Ascending aorta (tissue), 2 donors: ENCODE measurements at regions not wholly inside any gene's neighbourhood (a gene's known extent, or its start where the extent isn't known, plus 50 kb on each side); places are given as distances from the start of the nearest gene placed in this dataset.

Experiments
- DNase-seq, 2 donors: peaks; one replicate each; pipeline ENCODE4 v3.0.0-alpha.2; 2019; ENCODE audit warnings: low spot score in 2 of 2
- H3K27ac ChIP-seq, 2 donors: fragments of 200-600 bp; sonication (generic); one replicate each; pipeline ENCODE4 v1.5.1; 2016 to 2017; ENCODE audit warnings: mild to moderate bottlenecking in 1 of 2
- H3K27me3 ChIP-seq: fragments of 200-600 bp; sonication (generic); one replicate; pipeline ENCODE4 v1.5.1; 2017
- H3K36me3 ChIP-seq, 2 donors: fragments of 200-600 bp; sonication (generic); one replicate each; pipeline ENCODE4 v1.5.1; 2016
- H3K4me1 ChIP-seq, 2 donors: fragments of 200-600 bp; sonication (generic); one replicate each; pipeline ENCODE4 v1.5.1; 2016 to 2017; ENCODE audit warnings: mild to moderate bottlenecking in 1 of 2
- H3K4me3 ChIP-seq, 2 donors: fragments of 200-600 bp; sonication (generic); one replicate each; pipeline ENCODE4 v1.5.1; 2016 to 2017; ENCODE audit warnings: mild to moderate bottlenecking in 1 of 2
- H3K9me3 ChIP-seq, 2 donors: fragments of 200-600 bp; sonication (generic); one replicate each; pipeline ENCODE4 v1.5.1; 2016
- intact Hi-C: fragments of 100-400 bp; cut with DNase I; formaldehyde crosslinking; loops from one replicate; pipeline ENCODE4 v1.15.1; 2023
- TF ChIP-seq, protein P1 (sequence below), 3 experiments: fragments of 200-600 bp in 2 of 3; fragments of 450-650 bp in 1 of 3; sonication (generic) in 2 of 3; IDR thresholded peaks; one replicate each; pipeline ENCODE4 v1.5.1; 2016 to 2019; ENCODE audit warnings: antibody characterized with exemption in 3 of 3, mild to moderate bottlenecking in 1 of 3, moderate library complexity in 1 of 3

DNA sequence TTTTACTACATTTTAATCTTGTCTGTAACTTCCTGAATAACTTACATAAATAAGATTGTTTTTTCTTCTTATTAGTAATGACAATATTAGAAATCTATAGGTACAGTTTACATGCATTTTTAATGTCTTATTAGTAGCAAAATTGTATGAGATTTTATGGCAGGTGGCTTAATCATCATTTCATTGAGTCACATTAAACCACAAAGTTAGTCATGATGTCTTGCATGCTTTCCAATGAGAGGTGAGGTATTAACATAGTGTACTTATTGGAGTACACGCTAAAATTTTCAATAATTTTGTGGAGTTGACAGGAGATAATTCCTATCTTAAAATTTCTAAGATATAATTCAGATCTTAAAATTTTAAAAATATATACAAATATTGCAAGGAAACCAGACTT lies 989.6 kb upstream of the ARRDC3 start:
- Histone ChIP-seq H3K9me3 (no peaks in the 10 kb centered on the region), H3K27me3 (no peaks in the 10 kb centered on the region), H3K36me3 (no peaks in the 10 kb centered on the region), H3K27ac (no peak overlapping the region), H3K4me3 (no peak overlapping the region), H3K4me1 (no peaks in the 10 kb centered on the region)
- intact Hi-C loops = no loop called here
- DNase-seq = no peak
- TF ChIP-seq, protein P1, sequence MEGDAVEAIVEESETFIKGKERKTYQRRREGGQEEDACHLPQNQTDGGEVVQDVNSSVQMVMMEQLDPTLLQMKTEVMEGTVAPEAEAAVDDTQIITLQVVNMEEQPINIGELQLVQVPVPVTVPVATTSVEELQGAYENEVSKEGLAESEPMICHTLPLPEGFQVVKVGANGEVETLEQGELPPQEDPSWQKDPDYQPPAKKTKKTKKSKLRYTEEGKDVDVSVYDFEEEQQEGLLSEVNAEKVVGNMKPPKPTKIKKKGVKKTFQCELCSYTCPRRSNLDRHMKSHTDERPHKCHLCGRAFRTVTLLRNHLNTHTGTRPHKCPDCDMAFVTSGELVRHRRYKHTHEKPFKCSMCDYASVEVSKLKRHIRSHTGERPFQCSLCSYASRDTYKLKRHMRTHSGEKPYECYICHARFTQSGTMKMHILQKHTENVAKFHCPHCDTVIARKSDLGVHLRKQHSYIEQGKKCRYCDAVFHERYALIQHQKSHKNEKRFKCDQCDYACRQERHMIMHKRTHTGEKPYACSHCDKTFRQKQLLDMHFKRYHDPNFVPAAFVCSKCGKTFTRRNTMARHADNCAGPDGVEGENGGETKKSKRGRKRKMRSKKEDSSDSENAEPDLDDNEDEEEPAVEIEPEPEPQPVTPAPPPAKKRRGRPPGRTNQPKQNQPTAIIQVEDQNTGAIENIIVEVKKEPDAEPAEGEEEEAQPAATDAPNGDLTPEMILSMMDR (IDR thresholded peaks at IDR 0.05) = no peak

DNA sequence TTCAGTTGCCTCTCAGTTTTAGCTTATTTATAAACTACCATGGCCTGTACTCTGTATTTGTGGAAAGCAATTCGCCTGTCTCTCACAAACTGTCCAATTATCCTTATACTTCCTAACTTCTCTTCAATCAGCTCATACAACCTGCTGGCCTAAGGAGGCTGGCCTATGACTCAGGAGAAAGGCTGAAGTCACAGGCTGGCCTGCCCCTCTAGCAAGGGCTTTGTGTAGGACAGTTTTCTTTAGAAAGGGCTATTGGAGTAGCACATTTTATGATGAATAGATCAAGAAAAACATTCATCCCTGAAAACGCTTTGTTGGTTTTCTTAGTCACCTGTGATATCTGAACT lies 988.7 kb upstream of the ARRDC3 start:
- no peaks in the 10 kb centered on the region for H3K27me3 ChIP-seq
- H3K36me3 ChIP-seq = no peaks in the 10 kb centered on the region
- no peak for DNase-seq
- H3K4me1 ChIP-seq = no peaks in the 10 kb centered on the region
- no peaks in the 10 kb centered on the region for H3K9me3 ChIP-seq
- H3K4me3 ChIP-seq = no peak overlapping the region
- TF ChIP-seq, protein P1 (IDR thresholded peaks at IDR 0.05) = no peak
- intact Hi-C loops = no loop called here
- H3K27ac ChIP-seq = no peak overlapping the region

DNA sequence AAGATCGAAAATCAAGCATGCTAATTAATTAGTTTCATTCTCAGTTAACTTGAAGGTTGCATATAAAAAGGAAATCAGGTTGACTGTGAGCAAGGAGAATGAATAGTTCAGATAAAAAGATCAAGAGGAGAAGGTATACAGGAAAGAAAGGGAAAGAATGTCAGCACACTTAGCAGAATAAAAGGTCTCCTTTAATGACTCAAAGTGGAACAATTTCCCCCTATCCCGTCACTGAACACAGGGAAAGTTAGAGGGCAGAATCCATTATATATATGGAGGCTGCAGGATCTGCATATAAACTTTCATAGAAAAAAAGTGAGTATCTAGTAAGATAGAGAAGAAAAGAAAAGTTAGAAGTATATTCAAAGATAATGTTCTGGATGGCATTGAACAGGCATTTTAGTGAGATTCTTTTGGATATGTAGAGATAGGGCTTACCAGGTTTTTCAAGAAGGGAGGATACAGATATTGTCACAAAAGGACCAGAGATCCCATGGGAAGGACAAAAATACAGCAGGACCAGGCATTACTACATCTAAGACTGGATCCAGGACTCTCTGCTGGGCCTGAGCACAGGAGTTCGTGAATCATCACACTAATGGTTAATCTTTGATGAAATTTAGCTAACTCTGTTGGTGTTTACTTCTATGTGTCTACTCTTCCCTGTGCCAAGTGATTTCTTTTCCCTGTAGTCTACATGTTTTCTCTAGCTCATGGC lies 988.2 kb upstream of the ARRDC3 start:
- Histone ChIP-seq H3K4me3 (no peak overlapping the region), H3K27me3 (no peaks in the 10 kb centered on the region), H3K9me3 (no peaks in the 10 kb centered on the region), H3K4me1 (no peaks in the 10 kb centered on the region), H3K27ac (no peak overlapping the region), H3K36me3 (no peaks in the 10 kb centered on the region)
- intact Hi-C loops = no loop called here
- no peak for DNase-seq
- TF ChIP-seq, protein P1 (IDR thresholded peaks at IDR 0.05) = no peak

DNA sequence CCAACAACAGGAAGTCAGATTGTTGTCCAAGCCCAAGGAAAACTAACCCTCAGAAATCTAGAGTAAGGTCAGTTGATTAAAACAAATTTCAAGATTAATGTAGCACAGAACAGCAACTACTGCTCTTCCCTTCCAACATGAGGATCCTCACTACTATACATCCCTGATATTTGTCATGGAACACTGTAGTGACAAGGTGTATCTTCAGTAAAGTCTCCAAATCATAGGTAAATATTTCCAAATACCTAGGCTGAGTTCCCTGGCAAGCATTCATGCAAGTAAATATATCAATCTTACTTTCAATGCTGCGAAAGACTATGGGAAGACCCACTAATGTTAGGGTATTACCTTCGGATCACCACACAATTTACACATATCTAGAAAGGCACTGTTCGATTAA lies 986.9 kb upstream of the ARRDC3 start:
- no peak overlapping the region for H3K27ac ChIP-seq
- H3K9me3 ChIP-seq = no peaks in the 10 kb centered on the region
- H3K4me3 ChIP-seq = no peak overlapping the region
- H3K36me3 ChIP-seq = no peaks in the 10 kb centered on the region
- no peaks in the 10 kb centered on the region for H3K27me3 ChIP-seq
- no peaks in the 10 kb centered on the region for H3K4me1 ChIP-seq
- TF ChIP-seq, protein P1 (IDR thresholded peaks at IDR 0.05) = no peak
- intact Hi-C loops = no loop called here
- DNase-seq = no peak

DNA sequence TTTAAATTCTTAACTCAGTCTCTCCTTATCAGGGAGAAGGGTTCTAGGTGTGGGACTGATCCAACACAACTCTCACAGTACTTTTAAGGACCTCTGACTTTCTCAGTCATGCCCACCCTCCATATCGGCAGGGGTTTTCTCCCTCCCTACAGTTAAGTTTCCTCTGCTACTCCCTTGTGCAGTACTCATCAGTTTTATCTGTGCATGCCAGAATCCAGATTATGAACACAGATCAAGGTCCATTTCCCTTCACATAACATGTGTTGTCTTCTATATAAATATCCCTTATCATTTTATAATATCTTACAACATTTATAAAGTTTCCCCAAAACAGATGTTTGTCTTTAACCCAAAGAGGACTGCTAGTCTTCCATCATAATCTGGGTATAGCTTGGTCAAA lies 986.5 kb upstream of the ARRDC3 start:
- no peak overlapping the region for H3K27ac ChIP-seq
- no peaks in the 10 kb centered on the region for H3K9me3 ChIP-seq
- no peak overlapping the region for H3K4me3 ChIP-seq

More for the DNA sequence above, 986.5 kb upstream of the ARRDC3 start:
- TF ChIP-seq, protein P1 (IDR thresholded peaks at IDR 0.05) = no peak
- DNase-seq = no peak
- Histone ChIP-seq H3K4me1 (no peaks in the 10 kb centered on the region), H3K36me3 (no peaks in the 10 kb centered on the region), H3K27me3 (no peaks in the 10 kb centered on the region)
- intact Hi-C loops = no loop called here
